ENCODE measurements at regions not wholly inside any gene's neighbourhood (a gene's known extent, or its start where the extent isn't known, plus 50 kb on each side); places are given as distances from the start of the nearest gene placed in this dataset.

DNA sequence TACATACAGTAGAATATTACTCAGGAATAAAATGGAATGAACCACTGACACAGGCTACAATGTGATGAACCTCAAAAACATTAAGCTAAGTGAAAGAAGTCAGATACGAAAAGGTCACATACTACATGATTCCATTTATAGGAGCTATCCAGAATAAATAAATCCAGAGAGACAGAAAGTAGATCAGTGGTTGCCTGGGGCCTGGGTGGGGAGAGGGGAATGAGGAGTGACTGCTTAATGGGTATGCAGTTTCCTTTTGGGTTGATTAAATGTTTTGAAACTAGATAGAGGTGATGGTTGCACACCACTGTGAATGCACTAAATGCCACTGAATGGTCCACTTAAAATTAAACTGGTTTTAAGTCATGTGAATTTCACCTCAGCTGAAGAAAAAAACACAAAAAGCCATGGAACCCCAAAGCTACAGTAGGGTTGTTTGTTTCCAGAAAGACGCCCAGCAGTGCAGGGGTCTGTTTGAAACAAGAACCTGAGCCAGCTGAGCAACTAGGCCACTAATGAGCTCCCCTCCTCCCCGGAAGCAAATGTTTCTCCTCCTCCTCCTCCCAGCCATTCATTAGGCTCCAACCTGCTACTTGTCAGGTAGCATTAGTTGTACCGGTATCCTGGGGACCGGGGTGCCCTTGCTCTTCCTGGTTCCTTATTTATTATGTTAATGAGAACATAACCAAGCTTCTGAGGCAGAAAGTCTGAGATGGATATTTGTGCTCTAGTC lies 168.4 kb downstream of the EVX1 start:
- H3K27ac Mint-ChIP-seq: no peak overlapping the region
- no peaks in the 10 kb centered on the region for H3K9me3 Mint-ChIP-seq (ENCODE audit: low read depth)
- no peaks in the 10 kb centered on the region for H3K36me3 Mint-ChIP-seq

GRCh38 chr7:27412164-27412563 lies 169.6 kb downstream of the EVX1 start:
- CTCF ChIA-PET: no interaction called here
- Mint-ChIP-seq H3K4me1 (no peaks in the 10 kb centered on the region), H3K9me3 (ENCODE audit: low read depth) (no peaks in the 10 kb centered on the region)

More for the DNA sequence above, 168.4 kb downstream of the EVX1 start:
- Mint-ChIP-seq H3K27me3 (peaks cover 6% of the 10 kb centered on the region), H3K4me1 (no peaks in the 10 kb centered on the region), H3K4me3 (no peak overlapping the region)
- CTCF ChIA-PET: no interaction called here
- ATAC-seq (no peak), DNase-seq (no peak)

DNA sequence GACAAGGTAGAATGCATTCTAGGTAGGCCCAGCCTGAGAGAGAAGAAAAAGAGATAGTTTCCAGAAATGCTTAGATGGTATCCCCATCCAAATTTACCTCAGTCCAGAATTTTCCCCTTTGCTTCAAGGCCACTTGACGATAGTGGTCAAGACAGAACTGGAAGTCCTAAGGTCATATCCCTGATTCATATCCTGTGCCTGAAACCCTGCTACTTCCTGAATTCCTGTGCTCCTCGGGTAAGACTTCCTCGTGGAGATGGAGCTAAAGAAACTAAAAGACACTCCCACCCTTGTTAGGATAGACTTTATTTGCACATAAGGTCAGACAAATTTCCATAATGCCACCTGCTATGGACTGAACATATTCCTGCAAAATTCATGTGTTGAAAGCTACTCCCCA lies 175.9 kb downstream of the EVX1 start:
- ATAC-seq (no peak), DNase-seq (no peak)
- no peaks in the 10 kb centered on the region for H3K4me1 Mint-ChIP-seq
- CTCF ChIA-PET: no interaction called here
- H3K36me3 Mint-ChIP-seq: no peaks in the 10 kb centered on the region
- no peak overlapping the region for H3K27ac Mint-ChIP-seq
- H3K9me3 Mint-ChIP-seq (ENCODE audit: low read depth): no peaks in the 10 kb centered on the region
- no peak overlapping the region for H3K4me3 Mint-ChIP-seq
- H3K27me3 Mint-ChIP-seq: peaks cover 4% of the 10 kb centered on the region

More at GRCh38 chr7:27412164-27412563, 169.6 kb downstream of the EVX1 start:
- Mint-ChIP-seq H3K27ac (no peak overlapping the region), H3K27me3 (peaks cover 6% of the 10 kb centered on the region), H3K36me3 (no peaks in the 10 kb centered on the region), H3K4me3 (no peak overlapping the region)
- ATAC-seq (no peak), DNase-seq (no peak)

- DNase-seq (no peak), ATAC-seq (no peak)
- H3K9me3 Mint-ChIP-seq (ENCODE audit: low read depth): no peaks in the 10 kb centered on the region
- H3K27ac Mint-ChIP-seq: no peak overlapping the region
- no peaks in the 10 kb centered on the region for H3K36me3 Mint-ChIP-seq
- H3K4me1 Mint-ChIP-seq: no peaks in the 10 kb centered on the region
- H3K4me3 Mint-ChIP-seq: no peak overlapping the region
- CTCF ChIA-PET: no interaction called here
- peaks cover 4% of the 10 kb centered on the region for H3K27me3 Mint-ChIP-seq
Measured at GRCh38 chr7:27419581-27420177, 177.1 kb downstream of the EVX1 start.

DNA sequence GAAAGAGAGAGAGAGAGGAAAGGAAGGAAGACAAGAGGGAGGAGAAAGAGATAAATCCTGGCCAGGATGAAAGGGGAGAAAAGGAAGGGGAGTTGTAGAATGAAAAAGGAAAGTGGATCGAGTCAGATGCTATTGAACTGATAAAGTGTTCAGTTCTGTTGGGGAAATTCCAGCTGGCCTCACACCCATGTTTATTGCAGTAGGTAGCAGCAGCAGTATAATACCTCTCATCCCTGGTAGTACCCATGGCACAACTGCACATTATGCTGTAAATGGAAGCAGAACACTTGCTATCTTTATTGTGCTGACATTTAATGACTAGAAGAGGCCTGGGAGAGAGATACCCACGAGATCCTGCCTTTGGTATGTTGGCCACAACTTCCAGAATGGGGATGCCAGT lies 178.1 kb downstream of the EVX1 start:
- no peak for ATAC-seq
- Mint-ChIP-seq H3K4me1 (no peaks in the 10 kb centered on the region), H3K4me3 (no peak overlapping the region), H3K27ac (no peak overlapping the region), H3K36me3 (no peaks in the 10 kb centered on the region), H3K9me3 (ENCODE audit: low read depth) (no peaks in the 10 kb centered on the region), H3K27me3 (peaks cover 9% of the 10 kb centered on the region)
- CTCF ChIA-PET: no interaction called here
- no peak for DNase-seq

GRCh38 chr7:27423290-27423689 lies 180.7 kb downstream of the EVX1 start:
- no peaks in the 10 kb centered on the region for H3K9me3 Mint-ChIP-seq (ENCODE audit: low read depth)
- no peaks in the 10 kb centered on the region for H3K4me1 Mint-ChIP-seq
- H3K4me3 Mint-ChIP-seq: no peak overlapping the region
- no peak for DNase-seq
- CTCF ChIA-PET: interaction anchor here (0.7 kb wide), 1 partner anchor 228 kb away, joined by 4 read pairs; no protein-coding TSS in a partner anchor
- peaks cover 12% of the 10 kb centered on the region for H3K27me3 Mint-ChIP-seq
- ATAC-seq: no peak
- no peak overlapping the region for H3K27ac Mint-ChIP-seq
- no peaks in the 10 kb centered on the region for H3K36me3 Mint-ChIP-seq

DNA sequence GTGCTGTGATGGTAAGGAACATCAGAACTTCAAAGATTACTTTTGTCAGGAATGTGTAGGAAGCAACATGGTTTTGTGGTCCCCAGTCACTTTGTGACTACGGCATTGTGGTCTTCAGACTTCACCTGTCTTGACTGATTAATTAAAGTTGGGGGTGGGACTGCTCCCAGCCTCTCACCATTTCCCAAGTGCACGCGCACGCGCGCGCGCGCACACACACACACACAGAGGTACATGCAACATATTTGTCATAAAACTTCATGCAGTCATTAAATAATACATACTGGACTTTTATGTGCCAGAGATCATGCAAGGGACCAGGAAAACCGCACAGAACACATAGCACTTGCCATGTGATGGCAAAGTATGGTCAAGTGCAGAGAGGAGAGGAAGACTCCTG lies 181.2 kb downstream of the EVX1 start:
- Mint-ChIP-seq H3K4me1 (no peaks in the 10 kb centered on the region), H3K9me3 (ENCODE audit: low read depth) (no peaks in the 10 kb centered on the region), H3K36me3 (no peaks in the 10 kb centered on the region), H3K27me3 (peaks cover 12% of the 10 kb centered on the region), H3K27ac (no peak overlapping the region), H3K4me3 (no peak overlapping the region)
- CTCF ChIA-PET: no interaction called here
- DNase-seq: no peak
- ATAC-seq: no peak

DNA sequence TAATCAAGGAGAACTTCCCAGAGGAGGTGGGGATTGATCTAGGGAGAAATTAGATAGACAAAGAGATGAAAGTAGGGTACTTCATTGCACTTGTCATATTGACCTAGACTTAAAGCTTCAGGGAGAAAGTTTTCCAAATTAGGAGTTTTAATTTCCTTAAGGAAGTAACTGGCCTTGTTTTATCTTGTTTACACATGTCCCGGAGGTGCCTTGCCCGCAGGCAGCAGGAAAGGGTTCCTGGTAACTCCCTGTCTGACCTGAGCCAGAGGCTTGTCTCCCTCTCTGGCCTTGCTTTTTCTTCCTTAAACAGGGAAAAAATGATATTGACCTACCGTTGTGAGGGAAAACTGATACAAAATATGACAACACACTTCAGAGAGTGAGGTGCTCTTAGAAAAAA lies 181.6 kb downstream of the EVX1 start:
- H3K4me3 Mint-ChIP-seq: no peak overlapping the region
- no peaks in the 10 kb centered on the region for H3K4me1 Mint-ChIP-seq
- CTCF ChIA-PET: no interaction called here
- H3K36me3 Mint-ChIP-seq: no peaks in the 10 kb centered on the region
- ATAC-seq: no peak
- H3K27ac Mint-ChIP-seq: no peak overlapping the region
- H3K27me3 Mint-ChIP-seq: peaks cover 12% of the 10 kb centered on the region
- no peaks in the 10 kb centered on the region for H3K9me3 Mint-ChIP-seq (ENCODE audit: low read depth)
- DNase-seq: no peak

DNA sequence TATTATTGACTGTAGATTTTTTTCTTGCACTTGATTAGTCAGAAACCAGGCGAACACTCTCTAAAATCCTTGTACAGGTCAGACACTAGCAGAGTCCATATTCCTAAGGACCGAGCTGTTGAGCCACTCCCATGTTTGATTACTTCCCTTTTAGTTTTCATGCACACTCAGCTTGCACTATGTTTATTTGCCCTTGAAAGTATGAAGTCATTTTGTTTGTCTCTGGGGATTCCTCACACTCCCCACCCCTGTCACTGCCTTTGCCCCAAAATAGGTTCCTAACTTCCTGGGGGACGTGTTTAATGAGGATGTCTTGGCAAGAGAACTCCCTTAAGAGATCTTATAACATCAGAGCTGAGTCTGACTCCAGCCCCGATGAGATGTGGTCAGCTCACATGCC lies 182.1 kb downstream of the EVX1 start:
- Mint-ChIP-seq H3K4me3 (no peak overlapping the region), H3K27me3 (peaks cover 12% of the 10 kb centered on the region), H3K27ac (no peak overlapping the region), H3K9me3 (ENCODE audit: low read depth) (no peaks in the 10 kb centered on the region), H3K36me3 (no peaks in the 10 kb centered on the region), H3K4me1 (no peaks in the 10 kb centered on the region)
- no peak for DNase-seq
- ATAC-seq: no peak
- CTCF ChIA-PET: no interaction called here

GRCh38 chr7:27427416-27427815 lies 184.8 kb downstream of the EVX1 start:
- no peaks in the 10 kb centered on the region for H3K9me3 Mint-ChIP-seq (ENCODE audit: low read depth)
- CTCF ChIA-PET: no interaction called here
- no peak overlapping the region for H3K27ac Mint-ChIP-seq
- no peaks in the 10 kb centered on the region for H3K4me1 Mint-ChIP-seq
- DNase-seq (no peak), ATAC-seq (no peak)
- no peaks in the 10 kb centered on the region for H3K36me3 Mint-ChIP-seq
- H3K4me3 Mint-ChIP-seq: no peak overlapping the region
- H3K27me3 Mint-ChIP-seq: peaks cover 24% of the 10 kb centered on the region

GRCh38 chr7:27430105-27430504 lies 187.5 kb downstream of the EVX1 start:
- Mint-ChIP-seq H3K27ac (no peak overlapping the region), H3K36me3 (no peaks in the 10 kb centered on the region), H3K4me3 (no peak overlapping the region), H3K4me1 (no peaks in the 10 kb centered on the region), H3K9me3 (ENCODE audit: low read depth) (no peaks in the 10 kb centered on the region), H3K27me3 (peaks cover 23% of the 10 kb centered on the region)
- ATAC-seq (no peak), DNase-seq (no peak)
- CTCF ChIA-PET: no interaction called here

DNA sequence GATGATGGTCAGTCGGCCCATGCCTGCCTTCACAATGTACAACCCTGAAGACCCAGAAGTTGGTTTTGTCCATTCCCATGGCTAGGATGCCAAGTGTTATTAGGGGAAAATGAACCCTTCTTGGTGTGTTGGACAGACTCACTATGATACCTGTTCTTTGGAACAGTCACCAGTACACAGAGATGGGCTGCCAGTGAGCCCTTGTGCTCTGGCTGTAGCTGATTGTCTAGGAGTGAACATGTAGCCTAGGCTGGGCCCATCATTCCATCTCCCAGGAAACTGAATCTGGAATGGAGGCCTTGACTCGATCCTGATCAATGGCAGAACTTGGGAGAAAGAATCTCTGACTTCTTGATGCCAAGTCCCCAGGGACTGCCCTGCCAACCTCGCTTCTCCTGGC lies 188.9 kb downstream of the EVX1 start:
- Mint-ChIP-seq H3K9me3 (ENCODE audit: low read depth) (no peaks in the 10 kb centered on the region), H3K36me3 (no peaks in the 10 kb centered on the region), H3K4me3 (no peak overlapping the region), H3K4me1 (no peaks in the 10 kb centered on the region), H3K27me3 (peaks cover 21% of the 10 kb centered on the region), H3K27ac (no peak overlapping the region)
- ATAC-seq (no peak), DNase-seq (no peak)
- CTCF ChIA-PET: no interaction called here

GRCh38 chr7:27433581-27433980 lies 191.0 kb downstream of the EVX1 start:
- no peaks in the 10 kb centered on the region for H3K36me3 Mint-ChIP-seq
- H3K4me3 Mint-ChIP-seq: no peak overlapping the region
- CTCF ChIA-PET: no interaction called here
- H3K9me3 Mint-ChIP-seq (ENCODE audit: low read depth): no peaks in the 10 kb centered on the region
- H3K27me3 Mint-ChIP-seq: peaks cover 23% of the 10 kb centered on the region
- ATAC-seq (no peak), DNase-seq (no peak)
- no peak overlapping the region for H3K27ac Mint-ChIP-seq
- H3K4me1 Mint-ChIP-seq: no peaks in the 10 kb centered on the region

- no peak overlapping the region for H3K27ac Mint-ChIP-seq
- no peaks in the 10 kb centered on the region for H3K36me3 Mint-ChIP-seq
- H3K27me3 Mint-ChIP-seq: peaks cover 32% of the 10 kb centered on the region
- H3K4me3 Mint-ChIP-seq: no peak overlapping the region
- H3K4me1 Mint-ChIP-seq: no peaks in the 10 kb centered on the region
- DNase-seq (no peak), ATAC-seq (no peak)
- H3K9me3 Mint-ChIP-seq (ENCODE audit: low read depth): no peaks in the 10 kb centered on the region
- CTCF ChIA-PET: no interaction called here
Measured at GRCh38 chr7:27434756-27435400, 192.3 kb downstream of the EVX1 start.
